CD4-positive, alpha-beta T cell treated with Interleukin-15 for 4 hours (primary cell): ENCODE measurements at regions not wholly inside any gene's neighbourhood (a gene's known extent, or its start where the extent isn't known, plus 50 kb on each side); places are given as distances from the start of the nearest gene placed in this dataset.

ENCODE experiments used
- DNase-seq: peaks from one replicate; pipeline ENCODE4 v3.0.0-alpha.2; 2020; ENCODE audit warnings: low spot score

- DNase-seq: no peak
Observed at GRCh38 chr5:163357636-163358035, 79.8 kb upstream of the CCNG1 start.

- DNase-seq: no peak
Observed at GRCh38 chr5:163360656-163361055, 76.7 kb upstream of the CCNG1 start.

- DNase-seq: no peak
Observed at GRCh38 chr5:163361450-163361849, 75.9 kb upstream of the CCNG1 start.

GRCh38 chr5:163362840-163363371 lies 74.5 kb upstream of the CCNG1 start:
- DNase-seq: no peak

- DNase-seq: no peak
Observed at GRCh38 chr5:163363389-163363788, 74.0 kb upstream of the CCNG1 start.

GRCh38 chr5:163366757-163367156 lies 70.6 kb upstream of the CCNG1 start:
- DNase-seq: no peak

- DNase-seq: no peak
Observed at GRCh38 chr5:163369776-163370385, 67.5 kb upstream of the CCNG1 start.

GRCh38 chr5:163373436-163374084 lies 63.8 kb upstream of the CCNG1 start:
- no peak for DNase-seq

GRCh38 chr5:163377982-163378381 lies 59.4 kb upstream of the CCNG1 start:
- DNase-seq: no peak

GRCh38 chr5:163379298-163380155 lies 57.9 kb upstream of the CCNG1 start:
- no peak for DNase-seq

GRCh38 chr5:163381832-163382231 lies 55.6 kb upstream of the CCNG1 start:
- DNase-seq: no peak

- no peak for DNase-seq
Observed at GRCh38 chr5:163383754-163384153, 53.6 kb upstream of the CCNG1 start.

GRCh38 chr5:163384669-163385068 lies 52.7 kb upstream of the CCNG1 start:
- no peak for DNase-seq

GRCh38 chr5:163385271-163385670 lies 52.1 kb upstream of the CCNG1 start:
- no peak for DNase-seq

- no peak for DNase-seq
Observed at GRCh38 chr5:163385824-163386223, 51.6 kb upstream of the CCNG1 start.

- no peak for DNase-seq
Observed at GRCh38 chr5:163386352-163386751, 51.0 kb upstream of the CCNG1 start.

- DNase-seq: no peak
Observed at GRCh38 chr5:163387589-163388343, 49.6 kb upstream of the CCNG1 start.
